ENCODE measurements at regions not wholly inside any gene's neighbourhood (a gene's known extent, or its start where the extent isn't known, plus 50 kb on each side); places are given as distances from the start of the nearest gene placed in this dataset.

GRCh38 chr22:46066691-46067090 lies 83.6 kb upstream of the PPARA start:
- no peak for DNase-seq (ENCODE audit: low spot score)

- DNase-seq (ENCODE audit: low spot score), result no peak
Measured at GRCh38 chr22:46067159-46068111, 82.9 kb upstream of the PPARA start.

- no peak for DNase-seq (ENCODE audit: low spot score)
Measured at GRCh38 chr22:46068181-46068592, 82.1 kb upstream of the PPARA start.

- no peak for DNase-seq (ENCODE audit: low spot score)
Measured at GRCh38 chr22:46068593-46069491, 81.5 kb upstream of the PPARA start.

- peak; percentile 93 for DNase-seq (ENCODE audit: low spot score)
Measured at GRCh38 chr22:46069521-46070214, 80.7 kb upstream of the PPARA start.

GRCh38 chr22:46070215-46070802 lies 80.0 kb upstream of the PPARA start:
- no peak for DNase-seq (ENCODE audit: low spot score)

- DNase-seq (ENCODE audit: low spot score), result peak; percentile 91
Measured at GRCh38 chr22:46070803-46071450, 79.4 kb upstream of the PPARA start.

- peak; percentile 93 for DNase-seq (ENCODE audit: low spot score)
Measured at GRCh38 chr22:46071451-46072109, 78.7 kb upstream of the PPARA start.

- DNase-seq (ENCODE audit: low spot score), result no peak
Measured at GRCh38 chr22:46072110-46072881, 78.0 kb upstream of the PPARA start.

- no peak for DNase-seq (ENCODE audit: low spot score)
Measured at GRCh38 chr22:46072981-46073682, 77.2 kb upstream of the PPARA start.

GRCh38 chr22:46073683-46074504 lies 76.4 kb upstream of the PPARA start:
- DNase-seq (ENCODE audit: low spot score), result peak; percentile 73

GRCh38 chr22:46074771-46075551 lies 75.4 kb upstream of the PPARA start:
- DNase-seq (ENCODE audit: low spot score), result peak; percentile 38

- DNase-seq (ENCODE audit: low spot score), result peak; percentile 86
Measured at GRCh38 chr22:46075764-46076531, 74.4 kb upstream of the PPARA start.

GRCh38 chr22:46076651-46077339 lies 73.5 kb upstream of the PPARA start:
- DNase-seq (ENCODE audit: low spot score), result peak; percentile 52

GRCh38 chr22:46077669-46078099 lies 72.6 kb upstream of the PPARA start:
- no peak for DNase-seq (ENCODE audit: low spot score)

All from globus pallidus (tissue), 1 donor.